GM10266 (cell line): ENCODE measurements at regions not wholly inside any gene's neighbourhood (a gene's known extent, or its start where the extent isn't known, plus 50 kb on each side); places are given as distances from the start of the nearest gene placed in this dataset.
"Not testable (repeated sequence)": the region's sequence is repeated elsewhere in the genome, so short reads cannot be mapped to it uniquely, and the experiment has no call there.

ENCODE experiments used
- DNase-seq: peaks from one replicate; pipeline ENCODE4 v3.0.0; 2012; ENCODE audit errors: extremely low spot score
- CTCF ChIP-seq: IDR thresholded peaks from 2 replicates; pipeline ENCODE4 v1.5.1; 2012; ENCODE audit warnings: mild to moderate bottlenecking, low read depth; ENCODE audit not compliant: control insufficient read depth, insufficient read depth; ENCODE audit errors: missing control alignments

DNA sequence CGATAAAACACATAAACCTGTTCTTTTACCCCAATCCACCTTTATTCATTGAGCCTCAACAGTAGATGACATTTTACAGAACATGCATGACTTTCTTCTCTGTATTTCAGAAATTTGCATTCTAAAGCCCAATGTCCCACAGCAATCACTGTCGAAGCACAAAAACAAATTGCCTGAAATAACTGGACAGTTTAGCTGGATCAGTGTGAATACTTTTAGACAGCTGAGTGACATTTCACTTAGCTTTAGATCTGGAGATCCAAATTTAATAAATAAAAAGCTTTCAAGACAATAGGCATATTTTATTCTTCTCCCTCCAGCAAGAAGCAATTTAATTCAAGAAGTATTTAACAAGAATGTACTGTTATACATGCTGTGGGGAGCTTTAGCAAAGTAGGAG, 109.1 kb upstream of the FSCB start:
- TF ChIP-seq CTCF = no peak
- no peak for DNase-seq

GRCh38 chr14:44613061-44613712, 106.1 kb upstream of the FSCB start:
- DNase-seq = no peak
- TF ChIP-seq CTCF = no peak

- no peak for DNase-seq
- TF ChIP-seq CTCF = no peak
Measured at GRCh38 chr14:44612002-44612401, 104.9 kb upstream of the FSCB start.

DNA sequence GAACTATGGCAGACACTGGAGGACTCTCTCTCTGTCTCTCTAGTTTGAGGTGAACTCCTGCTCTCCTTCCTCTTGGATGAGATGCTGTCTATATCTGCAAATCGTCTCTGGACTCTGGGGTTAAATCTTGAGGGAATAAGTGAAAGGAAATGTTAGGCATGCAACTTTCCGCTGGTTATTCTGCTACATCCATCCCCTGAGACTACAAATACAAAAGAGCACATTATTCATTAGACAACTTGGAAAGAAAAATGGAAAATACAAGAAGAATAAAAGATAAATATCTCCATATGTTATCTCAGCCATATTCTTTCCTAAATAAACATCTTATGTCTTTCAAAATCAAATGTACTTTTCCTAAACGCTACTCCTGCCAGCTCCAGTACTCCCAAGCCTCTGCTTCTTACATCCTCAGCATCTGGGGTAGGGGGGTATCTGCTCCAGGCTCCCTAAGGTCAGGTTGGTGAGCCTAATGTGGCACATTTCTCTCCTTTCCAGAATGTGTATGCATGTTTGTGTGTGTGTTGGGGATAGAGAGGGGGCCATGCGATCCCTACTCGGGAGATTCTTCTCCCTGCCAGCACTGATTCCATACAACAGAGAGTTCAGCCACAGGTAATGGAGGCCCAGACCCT, 102.9 kb upstream of the FSCB start:
- no peak for TF ChIP-seq CTCF
- DNase-seq = no peak

DNA sequence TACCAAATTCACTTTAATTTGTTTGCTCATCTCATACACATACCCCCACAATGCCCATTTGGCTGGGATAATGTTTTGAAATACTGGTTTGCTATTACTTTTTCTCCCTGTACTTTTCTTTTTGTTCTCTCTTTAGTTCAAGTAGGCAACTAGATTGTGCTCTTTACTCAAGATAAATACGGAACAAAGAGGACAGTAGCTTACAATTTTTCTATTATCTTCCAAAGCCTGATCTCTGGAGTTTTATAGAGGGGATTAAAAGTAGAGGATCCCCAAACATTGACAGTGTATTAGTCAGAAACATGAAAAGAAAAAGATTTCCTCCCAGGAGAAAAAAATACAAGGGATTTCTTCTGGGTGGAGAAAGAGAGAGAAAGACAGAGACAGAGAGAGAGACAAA, 102.1 kb upstream of the FSCB start:
- TF ChIP-seq CTCF = no peak
- DNase-seq = no peak

- DNase-seq = no peak
- TF ChIP-seq CTCF = no peak
Measured at GRCh38 chr14:44607701-44608100, 100.6 kb upstream of the FSCB start.

DNA sequence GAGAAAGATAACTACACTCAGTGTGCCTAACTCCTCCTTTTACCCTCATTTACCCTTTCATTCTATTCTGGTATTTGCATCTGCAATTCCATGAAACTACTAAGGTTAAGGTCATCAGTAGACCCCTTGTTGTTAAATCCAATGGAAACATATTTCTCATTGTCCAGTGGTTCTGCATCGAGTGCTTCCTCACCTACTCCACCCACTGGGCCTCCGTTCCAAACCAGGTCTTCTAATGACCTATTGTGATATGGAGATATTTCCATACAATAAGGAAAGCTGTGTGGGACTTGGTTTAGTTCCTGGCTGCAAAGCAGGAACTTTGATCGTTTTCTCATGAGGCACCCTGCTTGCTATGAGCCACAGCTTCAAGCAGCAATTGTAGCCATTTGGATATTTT, 99.5 kb upstream of the FSCB start:
- no peak for TF ChIP-seq CTCF
- DNase-seq = no peak

DNA sequence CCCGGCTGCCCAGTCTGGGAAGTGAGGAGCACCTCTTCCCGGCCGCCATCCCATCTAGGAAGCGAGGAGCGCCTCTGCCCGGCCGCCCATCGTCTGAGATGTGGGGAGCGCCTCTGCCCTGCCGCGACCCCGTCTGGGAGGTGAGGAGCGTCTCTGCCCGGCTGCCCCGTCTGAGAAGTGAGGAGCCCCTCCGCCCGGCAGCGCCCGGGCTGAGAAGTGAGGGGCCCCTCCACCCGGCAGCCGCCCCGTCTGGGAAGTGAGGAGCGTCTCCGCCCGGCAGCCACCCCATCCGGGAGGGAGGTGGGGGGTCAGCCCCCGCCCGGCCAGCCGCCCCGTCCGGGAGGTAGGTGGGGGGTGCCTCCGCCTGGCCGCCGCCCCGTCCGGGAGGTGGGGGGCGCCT, 94.2 kb upstream of the FSCB start:
- not testable (repeated sequence) for DNase-seq
